GM12878 (cell line): ENCODE measurements at regions not wholly inside any gene's neighbourhood (a gene's known extent, or its start where the extent isn't known, plus 50 kb on each side); places are given as distances from the start of the nearest gene placed in this dataset.
A peak's percentile ranks its signal among the peaks of the same experiment; 100 is the strongest.

ENCODE experiments used
- ATAC-seq: fragments of 200-7000 bp; cut with Tn5 transposase; 3 replicates; pipeline ENCODE4 v1.9.1; 2020; ENCODE audit warnings: mild to moderate bottlenecking, moderate library complexity
- BruUV-seq: library from RNA; stranded (reverse); fragments of 400-500 nt; replicated peaks from 2 replicates; lab custom pipeline; 2021; lab: Mats Ljungman, UMichigan
- CTCF ChIA-PET: fragments of 300-600 bp; sonication (Branson Sonifier 250); formaldehyde crosslinking; extraction: SDS; loops from one replicate; lab custom pipeline; 2021; ENCODE audit warnings: inconsistent platforms; lab: Yijun Ruan, JAX
- POLR2A ChIA-PET: fragments of 350-600 bp; formaldehyde crosslinking; extraction: SDS; loops from one replicate; lab custom pipeline; 2021; ENCODE audit warnings: inconsistent platforms; lab: Charles Lee
- RAD21 ChIA-PET: fragments of 300-600 bp; sonication (Branson Sonifier 250); formaldehyde crosslinking; loops from one replicate; lab custom pipeline; 2023; ENCODE audit warnings: antibody characterized with exemption; ENCODE audit not compliant: unreplicated experiment; lab: Charles Lee
- SMC1A ChIA-PET: fragments of 300-600 bp; sonication (Branson Sonifier 250); formaldehyde crosslinking; loops from one replicate; lab custom pipeline; 2023; ENCODE audit not compliant: unreplicated experiment, uncharacterized antibody; lab: Charles Lee
- DNase-seq: peaks from one replicate; pipeline ENCODE4 v3.0.0-alpha.2; 2011; ENCODE audit warnings: low read depth, low spot score
- FAIRE-seq: peaks from 3 replicates; lab custom pipeline; 2011; peaks lifted over from hg19 to GRCh38; lab: Jason Lieb, UNC
- H2AFZ ChIP-seq: 2 replicates; pipeline ENCODE4 v1.6.0; 2011; ENCODE audit warnings: low read depth, low read length, control low read depth; ENCODE audit not compliant: control insufficient read depth
- H3K27ac ChIP-seq: 2 replicates; pipeline ENCODE4 v1.5.1; 2011; ENCODE audit warnings: control low read depth; ENCODE audit not compliant: control insufficient read depth, insufficient read depth
- H3K27me3 ChIP-seq, 2 experiments: replicated peaks in 1 of 2; 2 replicates each; pipeline versions ENCODE4 v1.6.0 to v1.6.1; 2011; ENCODE audit warnings: low read length in 1 of 2; ENCODE audit not compliant: control insufficient read depth in 2 of 2, insufficient read depth in 2 of 2
- H3K36me3 ChIP-seq, 2 experiments: 2 replicates each; pipeline ENCODE4 v1.5.1; 2011; ENCODE audit warnings: low read length in 1 of 2; ENCODE audit not compliant: control insufficient read depth in 2 of 2, insufficient read depth in 2 of 2
- H3K4me1 ChIP-seq: 2 replicates; pipeline ENCODE4 v1.6.1; 2011; ENCODE audit warnings: mild to moderate bottlenecking, low read length, moderate library complexity, mixed read lengths; ENCODE audit not compliant: control insufficient read depth, insufficient read depth
- H3K4me2 ChIP-seq: 2 replicates; pipeline ENCODE4 v1.6.0; 2011; ENCODE audit warnings: control low read depth; ENCODE audit not compliant: control insufficient read depth, insufficient read depth
- H3K4me3 ChIP-seq: fragments of 200-600 bp; sonication (generic); 2 replicates; pipeline ENCODE4 v1.5.1; 2016
- H3K79me2 ChIP-seq: 2 replicates; pipeline ENCODE4 v1.6.0; 2011; ENCODE audit warnings: low read length; ENCODE audit not compliant: control insufficient read depth, insufficient read depth
- H3K9ac ChIP-seq: 2 replicates; pipeline ENCODE4 v1.8.0; 2011; ENCODE audit warnings: low read length, control low read depth, mixed read lengths; ENCODE audit not compliant: control insufficient read depth, insufficient read depth
- H3K9me3 ChIP-seq: replicated peaks from 3 replicates; pipeline ENCODE4 v1.5.1; 2011; ENCODE audit warnings: mild to moderate bottlenecking, low read length; ENCODE audit not compliant: control insufficient read depth, insufficient read depth
- H4K20me1 ChIP-seq: 2 replicates; pipeline ENCODE4 v1.6.0; 2011; ENCODE audit not compliant: control insufficient read depth, insufficient read depth
- ASH2L ChIP-seq: fragments of 300-600, 200-600 bp; sonication (generic); IDR thresholded peaks from 2 replicates; pipeline ENCODE4 v1.6.1; 2017; ENCODE audit warnings: low read depth, mild to moderate bottlenecking, borderline replicate concordance
- CBFB ChIP-seq: IDR thresholded peaks from 2 replicates; pipeline ENCODE4 v1.6.1; 2016; ENCODE audit warnings: antibody characterized with exemption, low read depth
- KLF5 ChIP-seq: fragments of 450-650 bp; IDR thresholded peaks from 2 replicates; pipeline ENCODE4 v1.6.1; 2014; ENCODE audit warnings: mild to moderate bottlenecking; ENCODE audit not compliant: partially characterized antibody
- NRF1 ChIP-seq: conservative IDR thresholded peaks from 2 replicates; pipeline ENCODE4 v1.6.1; 2011; ENCODE audit warnings: mild to moderate bottlenecking, low read depth, low read length, improper control_type of control experiment
- RAD51 ChIP-seq: fragments of 450-650 bp; IDR thresholded peaks from 2 replicates; pipeline ENCODE4 v1.6.1; 2016; ENCODE audit warnings: moderate library complexity, mild to moderate bottlenecking, inconsistent platforms
- SUPT20H ChIP-seq: IDR thresholded peaks from 2 replicates; pipeline ENCODE4 v1.6.1; 2011; ENCODE audit warnings: low read depth, mild to moderate bottlenecking, low read length, moderate library complexity, borderline replicate concordance; ENCODE audit not compliant: control insufficient read depth
- WGBS: methylation state at CpG from one replicate; pipeline ENCODE4 v1.1.6; 2016; ENCODE audit warnings: low lambda C conversion rate; ENCODE audit not compliant: insufficient replicate concordance, insufficient coverage; ENCODE audit errors: missing lambda C conversion rate; 5-methylcytosine and 5-hydroxymethylcytosine counted together
- in situ Hi-C: fragments of 300-500 bp; cut with MboI; formaldehyde crosslinking; loops from 9 replicates; pipeline ENCODE4 v1.14.3; 2018; ENCODE audit warnings: mixed read lengths
- intact Hi-C: fragments of 100-400 bp; cut with micrococcal nuclease; formaldehyde crosslinking; loops from one replicate; pipeline ENCODE4 v1.14.2; 2022; ENCODE audit not compliant: unreplicated experiment
- TF ChIP-seq, protein P1 (sequence below): fragments of 450-650 bp; IDR thresholded peaks from 2 replicates; pipeline ENCODE4 v1.6.1; 2018; ENCODE audit warnings: mild to moderate bottlenecking, low read depth, moderate library complexity; ENCODE audit not compliant: partially characterized antibody
- TF ChIP-seq, protein P2 (sequence below): IDR thresholded peaks from 2 replicates; pipeline ENCODE4 v1.6.1; 2011; ENCODE audit warnings: borderline replicate concordance, low read depth, mild to moderate bottlenecking, moderate library complexity, mixed read lengths, low read length; ENCODE audit not compliant: insufficient read depth; ENCODE audit errors: extremely low read length

DNA sequence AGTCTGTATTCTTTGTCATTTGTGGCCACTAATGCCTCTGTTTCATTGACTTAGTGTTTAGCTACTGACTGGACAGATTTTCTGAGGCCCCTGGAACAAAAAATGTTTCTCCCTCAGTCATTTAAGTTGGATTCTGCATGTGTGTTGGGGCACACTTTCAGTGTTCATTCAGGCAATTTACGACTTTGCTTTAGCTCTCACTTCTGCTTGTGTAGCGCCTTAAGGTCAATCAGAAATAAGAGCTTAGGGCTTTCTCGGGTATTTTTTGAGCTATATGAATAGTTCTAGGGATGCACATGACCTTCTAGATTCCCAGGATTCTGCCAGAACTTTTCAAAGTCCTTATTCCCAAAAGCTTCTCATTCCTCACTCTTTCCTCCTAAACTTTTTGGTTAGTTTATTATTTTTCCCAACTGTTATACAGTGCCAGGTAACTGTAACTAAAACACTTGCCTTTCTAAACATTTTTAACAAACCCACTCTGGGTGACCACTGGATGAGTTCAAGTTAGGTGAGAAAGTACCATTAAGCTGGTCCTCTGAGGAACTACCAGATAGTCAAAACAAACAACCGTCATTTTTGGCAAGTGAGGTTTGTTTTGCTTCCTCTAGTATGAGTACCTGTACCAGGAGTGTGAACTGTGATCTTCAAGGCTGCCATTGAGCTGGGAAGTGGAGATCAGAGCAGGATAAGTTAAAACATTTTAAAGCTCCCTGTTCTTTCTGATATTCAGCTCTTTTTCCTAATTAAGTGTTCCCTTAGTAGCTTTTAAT lies 571.3 kb upstream of the TLE4 start:
- Histone ChIP-seq H4K20me1 (no peaks in the 10 kb centered on the region), H3K79me2 (no peaks in the 10 kb centered on the region), H3K9me3 (no peaks in the 10 kb centered on the region), H3K27me3 (no peaks in the 10 kb centered on the region), H3K27ac (no peak overlapping the region; the same call in 1 of the 2 replicates), H3K4me1 (no peaks in the 10 kb centered on the region), H2AFZ (no peak overlapping the region), H3K36me3 (no peaks in the 10 kb centered on the region), H3K9ac (no peak overlapping the region), H3K4me3 (no peak overlapping the region), H3K4me2 (no peak overlapping the region)
- ChIA-PET POLR2A (no interaction called here), SMC1A (no interaction called here), RAD21 (no interaction called here), CTCF (interaction anchor here (0.7 kb wide), 1 partner anchor 26 kb away, joined by 3 read pairs; no protein-coding TSS in a partner anchor)
- TF ChIP-seq, protein P1, sequence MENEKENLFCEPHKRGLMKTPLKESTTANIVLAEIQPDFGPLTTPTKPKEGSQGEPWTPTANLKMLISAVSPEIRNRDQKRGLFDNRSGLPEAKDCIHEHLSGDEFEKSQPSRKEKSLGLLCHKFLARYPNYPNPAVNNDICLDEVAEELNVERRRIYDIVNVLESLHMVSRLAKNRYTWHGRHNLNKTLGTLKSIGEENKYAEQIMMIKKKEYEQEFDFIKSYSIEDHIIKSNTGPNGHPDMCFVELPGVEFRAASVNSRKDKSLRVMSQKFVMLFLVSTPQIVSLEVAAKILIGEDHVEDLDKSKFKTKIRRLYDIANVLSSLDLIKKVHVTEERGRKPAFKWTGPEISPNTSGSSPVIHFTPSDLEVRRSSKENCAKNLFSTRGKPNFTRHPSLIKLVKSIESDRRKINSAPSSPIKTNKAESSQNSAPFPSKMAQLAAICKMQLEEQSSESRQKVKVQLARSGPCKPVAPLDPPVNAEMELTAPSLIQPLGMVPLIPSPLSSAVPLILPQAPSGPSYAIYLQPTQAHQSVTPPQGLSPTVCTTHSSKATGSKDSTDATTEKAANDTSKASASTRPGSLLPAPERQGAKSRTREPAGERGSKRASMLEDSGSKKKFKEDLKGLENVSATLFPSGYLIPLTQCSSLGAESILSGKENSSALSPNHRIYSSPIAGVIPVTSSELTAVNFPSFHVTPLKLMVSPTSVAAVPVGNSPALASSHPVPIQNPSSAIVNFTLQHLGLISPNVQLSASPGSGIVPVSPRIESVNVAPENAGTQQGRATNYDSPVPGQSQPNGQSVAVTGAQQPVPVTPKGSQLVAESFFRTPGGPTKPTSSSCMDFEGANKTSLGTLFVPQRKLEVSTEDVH = no peak
- no TSS peak for BruUV-seq
- no peak for FAIRE-seq
- DNase-seq = no peak
- peak; percentile 27 for ATAC-seq
- in situ Hi-C loops (no loop called here), intact Hi-C loops (loop anchor here (1.0 kb wide), 1 partner anchor 10 kb away; no protein-coding TSS in a partner anchor)
- 19% methylated on average over 4 of the region's 4 CpGs for WGBS

DNA sequence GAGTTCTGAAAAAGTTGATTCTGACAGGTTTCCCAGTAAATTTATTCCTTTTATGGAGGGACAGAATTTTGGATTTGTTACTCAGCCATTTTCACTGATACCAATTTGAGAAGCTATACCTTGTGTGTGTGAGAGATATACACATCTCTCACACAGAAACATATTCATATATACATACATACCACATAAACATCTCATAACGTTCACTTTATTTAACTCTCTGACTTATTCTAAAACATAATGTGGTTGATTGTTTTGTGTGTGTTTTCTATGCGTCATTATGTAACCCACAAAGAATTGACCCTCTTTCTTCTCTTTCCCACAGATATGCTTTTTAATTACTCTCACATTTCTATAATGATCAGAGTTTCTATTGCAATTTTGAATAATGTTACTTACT lies 570.8 kb upstream of the TLE4 start:
- no peaks in the 10 kb centered on the region for H4K20me1 ChIP-seq
- H3K27ac ChIP-seq = no peak overlapping the region
- no TSS peak for BruUV-seq
- no peak overlapping the region for H3K4me3 ChIP-seq
- 0% methylated on average over 2 of the region's 2 CpGs for WGBS
- DNase-seq (no peak), FAIRE-seq (no peak), ATAC-seq (peak; percentile 36; the same call in 2 of the 3 replicates)
- H3K4me2 ChIP-seq = no peak overlapping the region
- ChIA-PET RAD21 (no interaction called here), SMC1A (no interaction called here), POLR2A (no interaction called here), CTCF (interaction anchor here (0.7 kb wide), 1 partner anchor 26 kb away, joined by 3 read pairs; no protein-coding TSS in a partner anchor)
- H3K79me2 ChIP-seq = no peaks in the 10 kb centered on the region
- no peaks in the 10 kb centered on the region for H3K36me3 ChIP-seq
- in situ Hi-C loops (no loop called here), intact Hi-C loops (no loop called here)
- no peaks in the 10 kb centered on the region for H3K4me1 ChIP-seq
- H2AFZ ChIP-seq = no peak overlapping the region
- no peak overlapping the region for H3K9ac ChIP-seq
- no peaks in the 10 kb centered on the region for H3K9me3 ChIP-seq
- no peaks in the 10 kb centered on the region for H3K27me3 ChIP-seq
- TF ChIP-seq ASH2L = no peak
- no peak for TF ChIP-seq SUPT20H
- TF ChIP-seq NRF1 = no peak
- TF ChIP-seq, protein P2, sequence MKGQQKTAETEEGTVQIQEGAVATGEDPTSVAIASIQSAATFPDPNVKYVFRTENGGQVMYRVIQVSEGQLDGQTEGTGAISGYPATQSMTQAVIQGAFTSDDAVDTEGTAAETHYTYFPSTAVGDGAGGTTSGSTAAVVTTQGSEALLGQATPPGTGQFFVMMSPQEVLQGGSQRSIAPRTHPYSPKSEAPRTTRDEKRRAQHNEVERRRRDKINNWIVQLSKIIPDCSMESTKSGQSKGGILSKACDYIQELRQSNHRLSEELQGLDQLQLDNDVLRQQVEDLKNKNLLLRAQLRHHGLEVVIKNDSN = no peak
- no peak for TF ChIP-seq KLF5
- TF ChIP-seq CBFB = no peak
- no peak for TF ChIP-seq RAD51
- TF ChIP-seq, protein P1 = no peak
